Upper lobe of left lung (tissue), 6 donors: ENCODE measurements at regions not wholly inside any gene's neighbourhood (a gene's known extent, or its start where the extent isn't known, plus 50 kb on each side); places are given as distances from the start of the nearest gene placed in this dataset.

Source experiments
- ATAC-seq, 2 donors: fragments of 200-7000 bp; cut with Tn5 transposase; one replicate each; pipeline ENCODE4 v1.9.1; 2022; ENCODE audit warnings: mild to moderate bottlenecking in 2 of 2, moderate library complexity in 2 of 2; ENCODE audit not compliant: low FRiP score in 2 of 2
- DNase-seq, 2 donors: peaks; one replicate each; pipeline ENCODE4 v3.0.0-alpha.2; 2019 to 2020
- H3K27ac ChIP-seq, 4 donors: fragments of 200-600 bp; sonication (generic); one replicate each; pipeline ENCODE4 v1.5.1; 2016 to 2019
- H3K27me3 ChIP-seq, 4 donors: fragments of 200-600 bp; sonication (generic); one replicate each; pipeline ENCODE4 v1.5.1; 2017 to 2019
- H3K36me3 ChIP-seq, 4 donors: fragments of 200-600 bp; sonication (generic); one replicate each; pipeline ENCODE4 v1.5.1; 2016 to 2019
- H3K4me1 ChIP-seq, 4 donors: fragments of 200-600 bp; sonication (generic); one replicate each; pipeline ENCODE4 v1.5.1; 2018 to 2019
- H3K4me3 ChIP-seq, 4 donors: fragments of 200-600 bp; sonication (generic); one replicate each; pipeline ENCODE4 v1.5.1; 2017 to 2019; ENCODE audit warnings: mild to moderate bottlenecking in 2 of 4, moderate library complexity in 1 of 4
- H3K9me3 ChIP-seq, 4 donors: fragments of 200-600 bp; sonication (generic); one replicate each; pipeline ENCODE4 v1.5.1; 2018 to 2019
- CTCF ChIP-seq, 6 experiments: fragments of 450-650 bp in 4 of 6; fragments of 200-600 bp in 2 of 6; sonication (generic) in 2 of 6; IDR thresholded peaks; one replicate each; pipeline ENCODE4 v1.5.1; 2016 to 2019; ENCODE audit warnings: antibody characterized with exemption in 6 of 6
- EP300 ChIP-seq, 4 donors: sonication (generic); formaldehyde crosslinking; IDR thresholded peaks; one replicate each; pipeline ENCODE4 v1.5.1; 2017; ENCODE audit warnings: antibody characterized with exemption in 4 of 4, control low read depth in 2 of 4
- POLR2A ChIP-seq, 4 donors: fragments of 450-650 bp; IDR thresholded peaks; one replicate each; pipeline ENCODE4 v1.5.1; 2016 to 2017; ENCODE audit warnings: antibody characterized with exemption in 4 of 4, mild to moderate bottlenecking in 2 of 4
- POLR2AphosphoS5 ChIP-seq, 2 donors: sonication (generic); formaldehyde crosslinking; IDR thresholded peaks; one replicate each; pipeline ENCODE4 v1.5.1; 2017; ENCODE audit warnings: antibody characterized with exemption in 2 of 2
- WGBS, 2 donors: methylation state at CpG; one replicate each; pipeline ENCODE4 v1.1.5; 2017 to 2018; 5-methylcytosine and 5-hydroxymethylcytosine counted together
- donor health status: DM: no; HTN: no; CAD: no; lungs with moderate emphysema.
- donor health status: DM: no; HTN: yes; CAD: no; lungs with severe emphysema.

- no peaks in the 10 kb centered on the region for H3K4me1 ChIP-seq
- H3K27ac ChIP-seq: no peak overlapping the region
- no peaks in the 10 kb centered on the region for H3K36me3 ChIP-seq
- H3K27me3 ChIP-seq: no peaks in the 10 kb centered on the region
- 80 to 85% methylated on average over 5 to 9 of the region's 9 CpGs for WGBS, 2 donors
- TF ChIP-seq POLR2AphosphoS5 (IDR thresholded peaks at IDR 0.05): no peak
- ATAC-seq (no peak), DNase-seq (no peak)
- H3K9me3 ChIP-seq: no peaks in the 10 kb centered on the region
- H3K4me3 ChIP-seq: no peak overlapping the region
Measured at GRCh38 chr5:175815126-175815913, 56.1 kb upstream of the CPLX2 start.

GRCh38 chr5:175816348-175816747, 55.0 kb upstream of the CPLX2 start:
- WGBS, 2 donors: 48 to 55% methylated on average over 9 to 10 of the region's 10 CpGs
- no peaks in the 10 kb centered on the region for H3K9me3 ChIP-seq

GRCh38 chr5:175819090-175819425, 52.3 kb upstream of the CPLX2 start:
- ATAC-seq: no peak
- TF ChIP-seq POLR2A (IDR thresholded peaks at IDR 0.05): no peak

More at GRCh38 chr5:175816348-175816747, 55.0 kb upstream of the CPLX2 start:
- Histone ChIP-seq H3K4me3 (no peak overlapping the region), H3K36me3 (no peaks in the 10 kb centered on the region), H3K27me3 (no peaks in the 10 kb centered on the region), H3K4me1 (no peaks in the 10 kb centered on the region), H3K27ac (no peak overlapping the region)
- no peak for DNase-seq
- no peak for ATAC-seq
- TF ChIP-seq EP300 (IDR thresholded peaks at IDR 0.05): no peak
- TF ChIP-seq POLR2A (IDR thresholded peaks at IDR 0.05): no peak
- TF ChIP-seq POLR2AphosphoS5 (IDR thresholded peaks at IDR 0.05): no peak
- no peak for TF ChIP-seq CTCF (IDR thresholded peaks at IDR 0.05)

GRCh38 chr5:175820230-175820629, 51.1 kb upstream of the CPLX2 start:
- Histone ChIP-seq H3K27ac (no peak overlapping the region), H3K27me3 (no peaks in the 10 kb centered on the region)
- TF ChIP-seq CTCF (IDR thresholded peaks at IDR 0.05): no peak
- no peak for TF ChIP-seq POLR2A (IDR thresholded peaks at IDR 0.05)
- no peak for TF ChIP-seq EP300 (IDR thresholded peaks at IDR 0.05)
- no peak for TF ChIP-seq POLR2AphosphoS5 (IDR thresholded peaks at IDR 0.05)

More at GRCh38 chr5:175819090-175819425, 52.3 kb upstream of the CPLX2 start:
- no peaks in the 10 kb centered on the region for H3K27me3 ChIP-seq
- H3K4me3 ChIP-seq: no peak overlapping the region
- H3K27ac ChIP-seq: no peak overlapping the region
- no peaks in the 10 kb centered on the region for H3K9me3 ChIP-seq
- 85 to 87% methylated on average over 6 of the region's 6 CpGs for WGBS, 2 donors
- H3K4me1 ChIP-seq: no peaks in the 10 kb centered on the region
- H3K36me3 ChIP-seq: no peaks in the 10 kb centered on the region
- DNase-seq: no peak

More at GRCh38 chr5:175820230-175820629, 51.1 kb upstream of the CPLX2 start:
- no peak overlapping the region for H3K4me3 ChIP-seq
- DNase-seq (no peak), ATAC-seq (no peak)
- H3K4me1 ChIP-seq: no peaks in the 10 kb centered on the region
- WGBS, 2 donors: 50 to 65% methylated on average over 9 of the region's 9 CpGs
- H3K36me3 ChIP-seq: no peaks in the 10 kb centered on the region
- no peaks in the 10 kb centered on the region for H3K9me3 ChIP-seq
